B cell (primary cell): ENCODE measurements at regions not wholly inside any gene's neighbourhood (a gene's known extent, or its start where the extent isn't known, plus 50 kb on each side); places are given as distances from the start of the nearest gene placed in this dataset.

Source experiments
- ATAC-seq: fragments of 200-7000 bp; cut with Tn5 transposase; one replicate; pipeline ENCODE4 v1.10.0; 2021; ENCODE audit warnings: low read depth, mild to moderate bottlenecking, moderate number of reproducible peaks, moderate library complexity
- CTCF ChIA-PET: fragments of 350-600 bp; sonication (Branson Sonifier 250); formaldehyde crosslinking; loops from one replicate; lab custom pipeline; 2021; ENCODE audit warnings: antibody characterized with exemption, inconsistent platforms; lab: Charles Lee
- POLR2A ChIA-PET: fragments of 350-600 bp; sonication (Branson Sonifier 250); formaldehyde crosslinking; loops from one replicate; lab custom pipeline; 2021; ENCODE audit warnings: antibody characterized with exemption; lab: Charles Lee
- DNase-seq: peaks from one replicate; pipeline ENCODE4 v3.0.0; 2013
- H2AFZ ChIP-seq: 2 replicates; pipeline ENCODE4 v1.6.1; 2012; ENCODE audit warnings: mild to moderate bottlenecking, low read depth, low read length; ENCODE audit not compliant: insufficient read depth, poor library complexity, severe bottlenecking
- H3K27ac ChIP-seq, 2 donors: 1 replicate in 1 of 2; 2 replicates in 1 of 2; pipeline ENCODE4 v1.5.1; 2012 to 2013; ENCODE audit warnings: low read length in 2 of 2, mild to moderate bottlenecking in 2 of 2, moderate library complexity in 1 of 2
- H3K27me3 ChIP-seq, 4 experiments: fragments of 200-600 bp in 1 of 4; sonication (generic) in 1 of 4; replicated peaks in 1 of 4; 1 replicate in 2 of 4; 2 replicates in 2 of 4; pipeline versions ENCODE4 v1.6.1 to v1.7.0; 2013 to 2016; ENCODE audit warnings: low read length in 3 of 4, mild to moderate bottlenecking in 2 of 4, mixed read lengths in 1 of 4, moderate library complexity in 1 of 4; ENCODE audit not compliant: insufficient read depth in 4 of 4, control insufficient read depth in 3 of 4; ENCODE audit errors: control extremely low read depth in 1 of 4
- H3K36me3 ChIP-seq, 2 experiments: replicated peaks in 1 of 2; 1 replicate in 1 of 2; 2 replicates in 1 of 2; pipeline versions ENCODE4 v1.6.1 to v1.7.1; 2013; ENCODE audit warnings: low read length in 1 of 2; ENCODE audit not compliant: insufficient read depth in 2 of 2, control insufficient read depth in 1 of 2; ENCODE audit errors: control extremely low read depth in 1 of 2, extremely low read depth in 1 of 2
- H3K4me1 ChIP-seq, 2 donors: fragments of 200-600 bp in 1 of 2; sonication (generic) in 1 of 2; 1 replicate in 1 of 2; 2 replicates in 1 of 2; pipeline versions ENCODE4 v1.5.1 to v1.6.1; 2013 to 2017; ENCODE audit warnings: low read length in 2 of 2; ENCODE audit not compliant: control insufficient read depth in 2 of 2, insufficient read depth in 2 of 2
- H3K4me2 ChIP-seq: replicated peaks from 2 replicates; pipeline ENCODE3; 2012; ENCODE audit warnings: mild to moderate bottlenecking, low read depth, low read length; ENCODE audit not compliant: poor library complexity, severe bottlenecking
- H3K4me3 ChIP-seq, 5 experiments: fragments of 200-600 bp in 1 of 5; sonication (generic) in 1 of 5; 1 replicate in 3 of 5; 2 replicates in 2 of 5; pipeline versions ENCODE4 v1.5.1 to v1.7.0; 2011 to 2016; ENCODE audit warnings: low read length in 4 of 5, mild to moderate bottlenecking in 4 of 5, low read depth in 2 of 5, control low read depth in 1 of 5, moderate library complexity in 1 of 5; ENCODE audit not compliant: insufficient read depth in 1 of 5; ENCODE audit errors: control extremely low read depth in 1 of 5, extremely low read depth in 1 of 5
- H3K79me2 ChIP-seq: fragments of 200-600 bp; sonication (generic); one replicate; pipeline ENCODE4 v1.6.0; 2016; ENCODE audit warnings: low read length; ENCODE audit not compliant: control insufficient read depth, insufficient read depth
- H3K9ac ChIP-seq: fragments of 200-600 bp; sonication (generic); 2 replicates; pipeline ENCODE4 v1.6.1; 2017; ENCODE audit warnings: mild to moderate bottlenecking, low read length, moderate library complexity
- H3K9me3 ChIP-seq, 3 donors: one replicate each; pipeline versions ENCODE4 v1.6.1 to v1.7.1; 2013; ENCODE audit warnings: low read length in 2 of 3; ENCODE audit not compliant: control insufficient read depth in 2 of 3, insufficient read depth in 1 of 3; ENCODE audit errors: control extremely low read depth in 1 of 3
- H4K20me1 ChIP-seq: 2 replicates; pipeline ENCODE4 v1.6.0; 2012; ENCODE audit warnings: mild to moderate bottlenecking, low read length; ENCODE audit not compliant: insufficient read depth, control insufficient read depth, poor library complexity, severe bottlenecking
- H3K27ac Mint-ChIP-seq: one replicate; pipeline ENCODE4 v1.8.0; 2021; ENCODE audit warnings: mixed read lengths
- H3K27me3 Mint-ChIP-seq: one replicate; pipeline ENCODE4 v1.8.0; 2021; ENCODE audit warnings: mixed read lengths
- H3K4me1 Mint-ChIP-seq: one replicate; pipeline ENCODE4 v1.8.0; 2021; ENCODE audit warnings: mixed read lengths
- H3K4me3 Mint-ChIP-seq: one replicate; pipeline ENCODE4 v1.8.0; 2021; ENCODE audit warnings: mixed read lengths
- H3K9me3 Mint-ChIP-seq: one replicate; pipeline ENCODE4 v1.8.0; 2022; ENCODE audit warnings: mixed read lengths; ENCODE audit not compliant: insufficient read depth
- EZH2 ChIP-seq: IDR thresholded peaks from 2 replicates; pipeline ENCODE4 v1.6.1; 2012; ENCODE audit warnings: borderline replicate concordance, low read depth, mild to moderate bottlenecking, moderate library complexity, low read length; ENCODE audit not compliant: insufficient read depth, poor library complexity, severe bottlenecking
- WGBS: methylation state at CpG from one replicate; pipeline ENCODE4 v1.1.5; 2013; ENCODE audit warnings: missing lambda C conversion rate; ENCODE audit not compliant: insufficient coverage; 5-methylcytosine and 5-hydroxymethylcytosine counted together
- intact Hi-C: fragments of 100-400 bp; cut with micrococcal nuclease; formaldehyde crosslinking; loops from one replicate; pipeline ENCODE4 v1.10.0; 2022
- TF ChIP-seq, protein P1 (sequence below): fragments of 200-600 bp; IDR thresholded peaks from one replicate; pipeline ENCODE4 v1.8.0; 2022; ENCODE audit warnings: antibody characterized with exemption, mild to moderate bottlenecking

DNA sequence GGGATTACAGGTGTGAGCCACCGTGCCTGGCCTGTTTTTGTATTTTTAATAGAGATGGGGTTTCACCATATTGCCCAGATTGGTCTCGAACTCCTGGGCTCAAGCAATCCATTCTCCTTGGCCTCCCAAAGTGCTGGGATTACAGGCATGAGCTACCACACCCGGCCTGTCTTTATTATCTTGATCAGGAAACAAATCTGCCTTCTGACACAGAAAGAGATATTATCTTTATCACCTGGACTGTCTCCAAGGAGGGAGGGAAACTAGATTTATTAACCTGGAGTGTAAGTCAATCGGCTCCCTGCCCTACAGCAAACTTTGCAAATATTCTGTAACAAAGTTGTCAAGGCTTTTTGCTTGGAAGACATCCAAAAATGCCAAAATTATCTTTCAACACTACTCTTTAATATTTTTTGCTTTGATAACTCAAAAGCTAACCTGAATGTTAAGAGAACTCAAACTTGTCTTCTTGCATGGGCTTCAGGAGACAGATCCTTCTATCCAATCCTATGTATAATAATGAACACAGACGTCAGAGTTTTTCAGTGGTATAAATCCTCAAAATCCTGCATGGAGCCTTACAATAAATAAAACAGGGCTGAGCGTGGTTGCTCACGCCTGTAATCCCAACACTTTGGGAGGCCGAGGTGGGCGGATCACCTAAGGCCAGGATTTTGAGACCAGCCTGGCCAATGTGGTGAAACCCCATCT, 85.0 kb upstream of the LOC128125822 start:
- H3K4me3 Mint-ChIP-seq, result no peak overlapping the region

GRCh38 chr6:63491119-63491518, 81.2 kb upstream of the LOC128125822 start:
- Histone ChIP-seq H3K4me1 (no peaks in the 10 kb centered on the region), H4K20me1 (no peaks in the 10 kb centered on the region), H3K27ac (no peak overlapping the region), H3K9me3 (no peaks in the 10 kb centered on the region), H3K4me2 (no peak overlapping the region), H3K9ac (no peak overlapping the region), H3K27me3 (no peaks in the 10 kb centered on the region), H3K79me2 (no peaks in the 10 kb centered on the region), H2AFZ (no peak overlapping the region), H3K4me3 (no peak overlapping the region), H3K36me3 (no peaks in the 10 kb centered on the region)
- DNase-seq (no peak), ATAC-seq (no peak)
- ChIA-PET CTCF (no interaction called here), POLR2A (no interaction called here)
- Mint-ChIP-seq H3K4me3 (no peak overlapping the region), H3K27ac (no peak overlapping the region), H3K9me3 (no peaks in the 10 kb centered on the region), H3K27me3 (peaks cover 3% of the 10 kb centered on the region), H3K4me1 (no peaks in the 10 kb centered on the region)
- 100% methylated on average over 1 of the region's 2 CpGs for WGBS
- TF ChIP-seq EZH2, result no peak
- TF ChIP-seq, protein P1, sequence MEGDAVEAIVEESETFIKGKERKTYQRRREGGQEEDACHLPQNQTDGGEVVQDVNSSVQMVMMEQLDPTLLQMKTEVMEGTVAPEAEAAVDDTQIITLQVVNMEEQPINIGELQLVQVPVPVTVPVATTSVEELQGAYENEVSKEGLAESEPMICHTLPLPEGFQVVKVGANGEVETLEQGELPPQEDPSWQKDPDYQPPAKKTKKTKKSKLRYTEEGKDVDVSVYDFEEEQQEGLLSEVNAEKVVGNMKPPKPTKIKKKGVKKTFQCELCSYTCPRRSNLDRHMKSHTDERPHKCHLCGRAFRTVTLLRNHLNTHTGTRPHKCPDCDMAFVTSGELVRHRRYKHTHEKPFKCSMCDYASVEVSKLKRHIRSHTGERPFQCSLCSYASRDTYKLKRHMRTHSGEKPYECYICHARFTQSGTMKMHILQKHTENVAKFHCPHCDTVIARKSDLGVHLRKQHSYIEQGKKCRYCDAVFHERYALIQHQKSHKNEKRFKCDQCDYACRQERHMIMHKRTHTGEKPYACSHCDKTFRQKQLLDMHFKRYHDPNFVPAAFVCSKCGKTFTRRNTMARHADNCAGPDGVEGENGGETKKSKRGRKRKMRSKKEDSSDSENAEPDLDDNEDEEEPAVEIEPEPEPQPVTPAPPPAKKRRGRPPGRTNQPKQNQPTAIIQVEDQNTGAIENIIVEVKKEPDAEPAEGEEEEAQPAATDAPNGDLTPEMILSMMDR, result no peak
- intact Hi-C loops, result no loop called here

More for the DNA sequence above, 85.0 kb upstream of the LOC128125822 start:
- Histone ChIP-seq H3K9me3 (no peaks in the 10 kb centered on the region), H3K27me3 (no peaks in the 10 kb centered on the region), H3K79me2 (no peaks in the 10 kb centered on the region), H3K27ac (no peak overlapping the region), H2AFZ (no peak overlapping the region), H3K9ac (no peak overlapping the region), H3K4me2 (no peak overlapping the region), H3K4me1 (no peaks in the 10 kb centered on the region), H3K36me3 (no peaks in the 10 kb centered on the region), H3K4me3 (no peak overlapping the region), H4K20me1 (no peaks in the 10 kb centered on the region)
- POLR2A ChIA-PET, result no interaction called here
- ATAC-seq (no peak), DNase-seq (no peak)
- CTCF ChIA-PET, result no interaction called here
- intact Hi-C loops, result no loop called here
- H3K4me1 Mint-ChIP-seq, result no peaks in the 10 kb centered on the region
- no peak overlapping the region for H3K27ac Mint-ChIP-seq
- no peaks in the 10 kb centered on the region for H3K9me3 Mint-ChIP-seq
- peaks cover 3% of the 10 kb centered on the region for H3K27me3 Mint-ChIP-seq
- 81% methylated on average over 9 of the region's 9 CpGs for WGBS
- TF ChIP-seq, protein P1, result no peak
- TF ChIP-seq EZH2, result no peak
